ENCODE measurements at regions not wholly inside any gene's neighbourhood (a gene's known extent, or its start where the extent isn't known, plus 50 kb on each side); places are given as distances from the start of the nearest gene placed in this dataset.

- no peak for TF ChIP-seq CTCF (IDR thresholded peaks at IDR 0.05; ENCODE audit: insufficient read depth, low read length, poor library complexity, severe bottlenecking)
- no peak for TF ChIP-seq EZH2phosphoT487 (conservative IDR thresholded peaks at IDR 0.05; ENCODE audit: low read length)
Measured at GRCh38 chrX:128504496-128504895, 452.3 kb upstream of the ACTRT1 start.

Measured in SU-DHL-6 (cell line).